Skin epidermis (tissue), 12 donors: ENCODE measurements at regions not wholly inside any gene's neighbourhood (a gene's known extent, or its start where the extent isn't known, plus 50 kb on each side); places are given as distances from the start of the nearest gene placed in this dataset.
"Not testable (repeated sequence)": the region's sequence is repeated elsewhere in the genome, so short reads cannot be mapped to it uniquely, and the experiment has no call there.

Experiments
- H3K27ac ChIP-seq, 21 experiments: fragments of 200-600 bp; sonication (generic) in 11 of 21; one replicate each; pipeline ENCODE4 v1.5.0; 2020; ENCODE audit warnings: mild to moderate bottlenecking in 3 of 21, inconsistent platforms in 2 of 21, moderate library complexity in 2 of 21
- H3K4me3 ChIP-seq, 7 experiments: fragments of 200-600 bp; sonication (generic) in 2 of 7; one replicate each; pipeline ENCODE4 v1.5.0; 2020; ENCODE audit warnings: inconsistent platforms in 2 of 7, mild to moderate bottlenecking in 2 of 7, moderate library complexity in 1 of 7

DNA sequence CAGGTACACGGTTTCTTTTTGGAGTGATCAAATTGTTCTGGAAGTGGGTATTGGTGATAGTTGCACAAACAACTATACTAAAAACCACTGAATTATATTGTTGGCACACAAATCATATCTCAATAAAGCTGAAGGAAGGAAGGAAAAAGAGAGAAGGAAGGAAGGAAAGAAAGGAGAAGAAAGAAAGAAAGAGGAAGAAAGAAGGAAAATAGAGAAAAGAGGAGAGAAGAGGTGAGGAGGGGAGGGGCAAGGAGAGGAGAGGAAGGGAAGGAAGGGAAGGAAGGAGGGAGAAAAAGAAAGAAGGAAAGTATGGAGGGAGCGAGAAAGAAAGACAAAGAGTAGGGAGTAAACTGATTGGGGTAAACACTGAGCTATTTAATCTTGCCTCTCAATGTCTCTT is 77.9 kb upstream of the TSC22D2 start:
- Histone ChIP-seq H3K4me3 (no peak overlapping the region), H3K27ac (no peak overlapping the region)

DNA sequence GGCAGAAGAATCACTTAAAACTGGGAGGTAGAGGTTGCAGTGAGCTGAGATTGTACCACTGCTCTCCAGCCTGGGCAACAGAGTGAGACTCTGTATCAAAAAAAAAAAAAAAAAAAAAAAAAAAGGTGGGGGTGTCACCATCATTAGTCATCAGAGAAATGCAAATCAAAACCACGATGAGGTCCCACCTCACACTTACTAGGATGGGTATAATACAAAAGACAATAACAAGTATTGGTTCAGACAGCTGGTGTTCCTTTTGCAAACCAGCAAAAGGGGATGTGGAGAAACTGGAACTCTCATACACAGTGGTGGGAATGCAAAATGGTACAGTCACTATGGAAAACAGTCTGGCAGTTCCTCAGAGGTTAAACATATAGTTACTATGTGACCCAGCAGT is 78.7 kb upstream of the TSC22D2 start:
- H3K27ac ChIP-seq: no peak overlapping the region
- no peak overlapping the region for H3K4me3 ChIP-seq

DNA sequence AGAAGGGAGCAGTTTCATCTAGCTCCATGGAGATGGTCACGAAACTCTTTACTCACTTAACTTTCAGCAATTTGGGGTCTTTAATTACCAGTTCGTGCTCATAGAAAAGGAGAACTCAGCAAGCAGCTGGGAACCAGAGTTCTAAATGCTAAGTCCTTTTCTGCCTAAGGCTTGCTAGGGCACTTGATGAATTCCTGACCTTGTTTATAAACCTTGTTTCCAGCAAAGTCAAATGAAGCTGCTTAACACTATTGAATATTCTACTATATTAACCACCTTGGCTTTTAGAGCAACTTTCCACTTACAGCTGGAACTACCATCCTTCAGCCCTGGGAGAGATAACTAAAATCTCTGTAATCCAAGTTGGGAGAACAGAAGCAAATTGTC is 79.5 kb upstream of the TSC22D2 start:
- Histone ChIP-seq H3K27ac (no peak overlapping the region), H3K4me3 (no peak overlapping the region)

DNA sequence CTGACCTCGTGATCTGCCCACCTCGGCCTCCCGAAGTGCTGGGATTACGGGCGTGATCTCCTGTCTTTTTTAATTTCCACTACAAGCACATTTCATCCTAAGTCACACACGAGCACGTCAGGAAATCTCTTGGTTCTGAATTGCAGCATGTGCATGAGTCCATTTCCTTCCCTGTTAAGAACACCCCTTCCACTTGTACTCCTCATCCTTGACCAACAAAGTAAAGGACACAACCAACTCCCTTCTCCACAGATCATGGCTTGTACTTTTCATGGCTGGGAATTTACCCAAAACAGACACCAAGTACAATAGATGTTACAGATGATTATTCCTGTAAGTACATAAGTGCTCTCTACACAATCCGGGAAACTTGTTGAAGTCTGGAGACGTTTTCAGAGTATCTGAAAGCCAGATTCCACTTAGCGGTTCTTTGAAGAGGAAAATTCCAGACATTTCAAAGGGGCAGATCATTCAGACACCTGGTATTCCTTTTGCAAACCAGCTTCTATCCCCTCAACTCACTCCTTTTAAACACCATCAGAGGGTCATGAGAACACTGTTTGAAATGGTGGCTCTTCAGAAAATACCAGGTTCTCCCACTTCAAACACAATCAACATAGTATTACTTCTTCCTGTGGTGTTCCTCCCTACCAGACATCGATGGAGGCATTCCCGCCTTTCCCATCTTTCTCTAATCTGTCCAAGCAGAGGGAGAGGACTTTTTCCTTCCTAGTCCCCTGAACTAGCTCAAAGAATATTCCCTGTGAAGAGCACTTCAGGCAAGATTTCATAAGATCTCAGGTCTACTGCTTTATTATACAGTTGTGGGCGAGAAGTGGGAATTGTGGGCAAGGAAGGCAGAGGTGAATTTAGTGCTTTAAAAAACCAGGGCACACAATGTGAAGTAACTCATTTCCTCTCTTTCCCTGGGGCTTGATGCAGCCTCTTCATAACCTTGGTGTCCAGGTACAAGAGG is 80.1 kb upstream of the TSC22D2 start:
- Histone ChIP-seq H3K27ac (no peak overlapping the region), H3K4me3 (no peak overlapping the region)

DNA sequence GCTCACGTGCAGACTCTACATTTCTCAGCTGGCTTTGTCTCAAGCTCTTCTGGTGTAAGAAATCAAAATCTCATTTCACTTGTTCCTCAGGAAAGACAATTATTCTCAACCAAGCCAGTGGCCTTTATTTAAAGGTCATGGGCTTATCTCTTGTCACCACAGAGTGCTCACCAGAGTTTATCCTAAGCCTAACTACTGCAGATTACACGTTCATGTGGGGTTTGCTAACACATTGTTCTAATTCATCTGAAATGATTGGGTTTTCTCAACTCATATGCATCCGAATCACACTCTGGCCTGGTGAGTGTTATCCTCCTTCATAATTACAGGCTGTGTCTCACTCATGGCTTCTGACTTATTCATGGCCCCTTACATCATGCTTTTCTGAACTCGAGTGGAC is 83.3 kb upstream of the TSC22D2 start:
- H3K4me3 ChIP-seq: no peak overlapping the region
- H3K27ac ChIP-seq: no peak overlapping the region

DNA sequence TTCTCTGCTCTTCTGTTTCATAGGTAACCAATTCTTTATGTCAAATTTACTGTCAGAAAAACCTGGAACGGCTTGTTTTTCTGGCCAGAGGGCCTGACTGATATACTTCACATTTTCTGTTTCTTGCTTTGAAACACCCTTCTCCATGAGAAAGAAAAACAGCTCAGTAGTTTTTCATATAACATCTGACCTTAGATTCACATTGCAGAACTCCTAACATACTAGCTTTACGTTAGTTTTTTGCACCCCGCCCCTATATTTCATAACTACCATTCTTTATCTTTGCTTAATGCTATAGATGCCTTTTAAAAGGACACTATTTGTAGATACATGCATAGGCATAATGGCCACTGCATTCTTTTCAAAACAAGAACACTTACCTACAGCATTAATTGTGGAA is 83.9 kb upstream of the TSC22D2 start:
- Histone ChIP-seq H3K4me3 (no peak overlapping the region), H3K27ac (no peak overlapping the region)

DNA sequence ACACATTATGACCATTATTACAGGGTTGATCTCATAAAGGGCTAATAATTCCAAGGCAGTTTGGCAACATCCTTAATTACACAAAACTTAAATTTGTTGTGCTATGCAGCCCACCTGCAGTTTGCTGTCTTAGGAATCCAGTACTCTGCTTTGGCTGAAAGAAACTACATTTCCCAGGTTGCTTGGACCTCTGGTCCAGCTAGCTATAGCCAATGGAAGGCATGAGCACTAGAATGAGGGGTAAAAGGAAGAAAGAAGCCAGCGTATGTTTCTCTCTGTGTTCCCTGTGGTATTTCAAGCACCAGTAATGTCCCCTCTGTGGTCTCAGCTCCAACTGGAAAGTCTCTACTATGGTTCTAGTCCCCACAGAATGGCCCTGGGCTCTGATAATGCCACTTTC is 84.3 kb upstream of the TSC22D2 start:
- no peak overlapping the region for H3K27ac ChIP-seq
- no peak overlapping the region for H3K4me3 ChIP-seq

DNA sequence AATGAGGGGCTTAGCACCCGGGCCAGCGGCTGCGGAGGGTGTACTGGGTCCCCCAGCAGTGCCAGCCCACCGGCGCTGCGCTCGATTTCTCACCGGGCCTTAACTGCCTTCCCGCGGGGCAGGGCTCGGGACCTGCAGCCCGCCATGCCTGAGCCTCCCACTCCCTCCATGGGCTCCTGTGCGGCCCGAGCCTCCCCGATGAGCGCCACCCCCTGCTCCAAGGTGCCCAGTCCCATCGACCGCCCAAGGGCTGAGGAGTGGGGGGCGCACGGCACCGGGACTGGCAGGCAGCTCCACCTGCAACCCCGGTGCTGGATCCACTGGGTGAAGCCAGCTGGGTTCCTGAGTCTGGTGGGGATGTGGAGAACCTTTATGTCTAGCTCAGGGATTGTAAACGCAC is 85.0 kb upstream of the TSC22D2 start:
- not testable (repeated sequence) for H3K4me3 ChIP-seq, H3K27ac ChIP-seq

DNA sequence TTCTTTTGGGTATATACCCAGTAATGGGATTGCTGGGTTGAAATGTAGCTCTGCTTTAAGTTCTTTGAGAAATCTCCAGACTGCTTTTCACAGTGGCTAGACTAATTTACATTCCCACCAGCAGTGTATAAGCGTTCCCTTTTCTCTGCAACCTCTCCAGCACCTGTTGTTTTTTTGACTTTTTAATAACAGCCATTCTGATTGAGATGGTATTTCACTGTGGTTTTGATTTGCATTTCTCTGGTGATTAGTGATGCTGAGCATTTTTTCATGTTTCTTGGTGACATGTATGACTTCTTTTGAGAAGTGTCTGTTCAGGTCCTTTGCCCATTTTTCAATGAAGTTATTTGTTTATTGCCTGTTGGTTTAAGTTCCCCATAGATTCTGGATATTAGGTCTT is 87.1 kb upstream of the TSC22D2 start:
- not testable (repeated sequence) for H3K27ac ChIP-seq, H3K4me3 ChIP-seq

DNA sequence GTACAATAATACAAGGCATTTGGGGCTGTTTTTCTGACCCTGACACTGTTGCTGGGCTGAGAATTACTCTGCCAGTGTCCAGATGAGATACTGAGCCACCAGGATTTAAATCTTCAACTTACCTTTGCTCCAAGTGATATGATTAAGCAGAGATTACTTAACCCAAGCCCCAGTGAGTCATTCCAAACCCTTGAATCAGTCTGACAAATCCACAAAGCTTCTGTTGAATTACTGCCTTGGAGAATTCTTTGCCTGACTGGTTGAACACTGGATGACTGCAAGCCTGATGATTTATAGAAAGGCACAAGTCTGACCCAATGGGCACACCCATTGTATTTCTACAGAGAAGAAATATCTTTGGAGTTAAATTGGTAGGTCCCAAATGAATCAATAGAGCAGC is 88.2 kb upstream of the TSC22D2 start:
- no peak overlapping the region for H3K27ac ChIP-seq

DNA sequence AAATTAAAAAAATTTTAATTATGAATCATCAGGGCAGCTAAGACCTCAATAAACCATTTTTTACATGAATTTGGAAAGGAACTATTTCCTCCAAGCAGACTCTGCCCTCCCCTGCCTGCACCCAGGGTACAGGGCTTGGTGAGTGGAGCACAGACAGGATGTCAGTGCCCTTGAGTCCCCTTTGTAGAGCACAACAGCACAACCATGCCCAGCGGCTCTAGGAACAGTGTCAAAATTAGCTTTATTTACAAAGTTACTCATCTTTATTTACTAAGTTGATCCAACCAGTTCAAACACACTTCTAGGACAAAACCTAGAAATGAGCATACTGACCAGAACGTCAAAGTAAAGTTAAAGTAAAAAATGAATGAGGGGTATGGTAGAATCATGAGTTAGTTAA is 90.6 kb upstream of the TSC22D2 start:
- Histone ChIP-seq H3K4me3 (no peak overlapping the region), H3K27ac (no peak overlapping the region)

More for the DNA sequence above, 88.2 kb upstream of the TSC22D2 start:
- H3K4me3 ChIP-seq: no peak overlapping the region

DNA sequence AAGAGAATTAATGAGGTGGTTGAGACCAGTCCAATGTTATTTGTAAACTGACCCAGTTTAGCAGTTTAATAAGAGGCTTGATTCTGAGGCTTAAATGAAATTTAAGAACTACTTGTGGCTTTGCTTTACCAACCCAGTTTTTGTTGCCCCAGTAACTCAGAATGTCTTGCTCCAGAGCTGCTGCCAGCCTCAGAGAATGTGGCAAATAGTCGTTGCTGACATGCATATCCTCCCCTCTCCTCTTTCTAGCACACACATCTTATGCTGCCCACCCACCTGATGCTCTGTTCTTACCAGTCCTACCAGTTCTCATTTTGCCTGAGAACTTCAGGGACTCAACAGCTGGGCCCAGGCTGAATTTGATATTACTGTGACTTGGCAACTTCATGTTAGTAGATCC is 92.4 kb upstream of the TSC22D2 start:
- peak overlapping the region in 3 of 21 experiments; percentile 3 to 25 (median 9) for H3K27ac ChIP-seq

DNA sequence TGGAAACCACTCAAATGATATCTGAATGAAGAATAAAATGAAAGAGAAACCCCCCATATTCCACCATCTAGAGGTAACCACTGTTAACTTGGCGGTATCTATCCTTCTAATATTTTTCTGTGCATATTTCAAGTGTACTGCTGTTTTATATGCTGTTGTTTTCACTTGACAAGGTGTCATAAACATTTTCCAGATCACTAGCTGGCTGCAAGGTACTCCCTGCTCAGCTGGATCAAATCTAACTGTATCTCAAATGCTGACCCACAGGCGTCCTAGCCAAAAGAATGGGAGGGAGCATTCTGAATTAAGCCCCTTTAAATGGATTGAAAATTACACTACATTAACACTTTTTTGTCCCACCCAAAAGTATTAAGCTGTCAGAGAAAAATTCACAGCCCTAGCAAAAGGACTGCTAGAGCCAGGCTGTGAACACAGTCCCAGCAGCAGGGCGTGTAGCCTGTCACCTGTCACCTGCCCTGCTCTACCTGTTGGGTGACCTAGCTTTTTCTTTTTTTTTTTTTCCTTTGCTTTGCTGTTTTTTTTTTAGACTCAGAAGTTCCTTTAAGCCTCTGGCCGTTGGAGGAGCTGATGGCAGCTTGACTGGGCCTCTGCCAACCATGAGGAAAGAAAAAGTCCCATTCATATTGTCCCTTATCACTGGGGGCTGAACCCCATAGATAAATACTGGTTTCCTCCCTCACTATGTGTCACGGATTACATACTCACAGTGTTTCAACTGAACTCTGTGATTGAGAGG is 93.7 kb upstream of the TSC22D2 start:
- Histone ChIP-seq H3K27ac (peak overlapping the region in 5 of 21 experiments; percentile 1 to 40 (median 26)), H3K4me3 (no peak overlapping the region)

More for the DNA sequence above, 92.4 kb upstream of the TSC22D2 start:
- H3K4me3 ChIP-seq: no peak overlapping the region

DNA sequence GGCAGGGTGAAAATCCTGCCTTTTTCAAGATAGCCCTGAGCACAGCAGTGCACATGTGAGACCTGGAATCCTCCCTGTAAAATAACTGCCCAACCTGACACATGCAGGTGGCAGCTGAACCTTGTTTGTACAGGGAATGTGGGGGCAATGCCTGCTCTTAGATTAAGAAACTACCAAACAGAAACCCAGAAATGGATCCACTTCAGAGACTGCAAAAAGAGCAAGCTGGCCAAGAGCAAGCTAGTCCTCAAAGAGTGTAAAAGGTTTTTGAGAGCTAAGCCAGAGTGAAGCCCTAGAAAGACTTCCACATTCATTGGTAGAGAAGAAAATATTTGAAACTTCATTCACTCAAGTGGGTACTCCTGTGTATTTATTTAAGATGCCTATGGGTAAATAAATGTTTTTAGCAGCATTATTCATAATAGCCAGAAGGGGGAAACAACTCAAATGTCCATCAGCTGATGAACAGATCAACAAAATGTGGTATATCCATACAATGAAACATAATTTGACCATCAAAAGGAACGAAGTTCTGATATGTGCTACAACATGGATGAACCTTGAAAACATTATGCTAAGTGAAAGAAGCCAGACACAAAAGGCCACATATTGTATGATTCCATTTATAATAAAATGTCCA is 96.0 kb upstream of the TSC22D2 start:
- no peak overlapping the region for H3K4me3 ChIP-seq
- no peak overlapping the region for H3K27ac ChIP-seq

DNA sequence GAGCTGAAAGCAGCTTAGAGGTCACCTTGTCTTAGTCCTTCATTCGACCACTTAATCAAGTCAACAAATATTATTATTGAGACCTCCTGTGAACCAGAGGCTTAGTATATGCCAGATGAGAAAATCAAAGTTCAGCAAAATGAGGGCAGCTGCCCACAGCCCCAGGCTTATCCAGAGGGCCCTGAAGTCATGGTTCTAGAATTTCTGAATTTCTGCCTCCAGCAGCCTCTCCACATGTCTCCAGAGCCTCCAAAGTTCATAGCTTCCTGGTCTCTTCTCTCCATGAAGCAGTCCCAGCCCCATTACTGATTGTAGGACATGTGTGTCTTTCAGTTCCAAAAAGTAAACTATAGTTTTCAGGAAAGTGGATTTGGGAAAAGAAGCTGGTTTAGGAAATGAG is 96.9 kb upstream of the TSC22D2 start:
- no peak overlapping the region for H3K27ac ChIP-seq
- H3K4me3 ChIP-seq: no peak overlapping the region

DNA sequence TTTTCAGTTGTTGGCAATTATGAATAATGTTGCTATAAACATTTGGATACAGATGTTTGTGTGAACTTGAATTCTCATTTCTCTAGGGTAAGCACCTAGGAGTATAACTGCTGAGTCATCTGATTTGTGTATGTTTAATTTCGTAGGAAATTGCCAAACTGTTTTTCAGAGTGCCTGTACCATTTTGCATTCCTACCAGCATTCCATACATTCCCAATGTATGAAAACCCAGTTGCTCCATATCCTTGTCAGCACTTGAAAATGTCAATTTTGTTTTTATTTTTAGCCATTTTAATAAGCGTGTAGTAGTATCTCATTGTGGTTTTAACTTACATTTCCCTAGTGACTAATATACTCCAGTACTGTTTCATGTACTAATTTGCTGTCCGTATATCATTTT is 98.5 kb upstream of the TSC22D2 start:
- H3K4me3 ChIP-seq: no peak overlapping the region
- no peak overlapping the region for H3K27ac ChIP-seq

DNA sequence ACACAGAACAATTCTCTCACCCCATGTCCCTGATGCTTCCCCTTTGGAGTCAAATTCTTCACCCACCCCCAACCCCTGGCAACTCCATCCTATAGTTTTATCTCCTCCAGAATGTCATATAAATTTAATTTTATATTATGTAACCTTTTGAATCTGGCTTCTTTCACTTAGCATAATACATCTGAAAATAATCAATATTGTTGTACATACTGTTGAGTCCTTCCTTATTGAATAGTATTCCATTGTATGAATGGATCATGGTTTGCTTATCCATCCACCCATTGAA is 98.9 kb upstream of the TSC22D2 start:
- no peak overlapping the region for H3K27ac ChIP-seq
- H3K4me3 ChIP-seq: no peak overlapping the region

DNA sequence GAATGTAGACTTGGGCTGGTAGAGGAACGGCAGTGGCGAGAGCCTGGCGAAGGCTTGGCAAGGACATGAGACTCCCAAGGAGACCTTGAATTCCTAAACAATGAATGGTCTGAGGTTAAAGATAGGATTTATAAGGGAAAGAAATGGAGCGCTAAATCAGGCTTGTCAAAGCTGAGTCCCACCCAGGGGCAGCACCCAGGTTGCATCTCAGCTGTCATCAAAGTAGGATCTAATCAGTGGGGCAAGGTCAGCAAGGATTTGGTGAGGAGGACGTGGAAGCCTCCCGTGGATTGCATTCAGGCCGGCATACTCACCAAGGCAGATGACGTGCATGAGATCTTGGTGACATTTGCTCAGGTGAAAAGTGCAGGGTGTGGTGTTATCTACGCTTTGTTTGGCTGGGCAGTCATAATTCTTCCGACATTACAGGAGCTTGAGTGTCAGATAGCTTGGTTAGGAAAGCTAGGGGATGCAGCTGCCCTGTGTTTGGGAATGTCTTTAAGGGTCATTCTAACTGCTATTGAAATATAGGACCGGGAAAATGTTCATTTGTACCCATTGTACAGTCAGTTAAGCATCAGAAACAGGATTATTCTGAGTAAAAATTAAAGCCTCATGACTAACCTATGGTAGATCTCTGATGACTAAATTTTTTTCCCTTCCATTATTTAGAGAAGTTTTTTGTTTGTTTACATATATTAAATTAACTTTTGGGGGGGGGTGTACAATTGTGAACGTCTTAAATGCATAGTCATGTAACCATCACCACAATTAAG is 99.4 kb upstream of the TSC22D2 start:
- Histone ChIP-seq H3K27ac (no peak overlapping the region), H3K4me3 (no peak overlapping the region)

DNA sequence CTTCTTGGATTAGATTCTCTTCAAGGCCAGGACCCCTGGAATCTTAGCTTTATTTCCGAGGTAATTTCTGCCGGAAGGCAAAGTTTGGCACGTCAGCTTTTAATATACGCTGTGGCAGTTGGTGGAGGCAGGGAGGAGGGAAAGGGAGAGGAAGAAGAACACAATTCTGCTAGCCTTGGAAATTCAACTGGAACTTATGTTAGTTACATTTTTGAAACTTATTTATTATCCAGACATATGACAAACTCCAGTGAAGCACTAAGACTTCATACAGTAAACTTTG is 100.1 kb upstream of the TSC22D2 start:
- no peak overlapping the region for H3K4me3 ChIP-seq
- no peak overlapping the region for H3K27ac ChIP-seq

DNA sequence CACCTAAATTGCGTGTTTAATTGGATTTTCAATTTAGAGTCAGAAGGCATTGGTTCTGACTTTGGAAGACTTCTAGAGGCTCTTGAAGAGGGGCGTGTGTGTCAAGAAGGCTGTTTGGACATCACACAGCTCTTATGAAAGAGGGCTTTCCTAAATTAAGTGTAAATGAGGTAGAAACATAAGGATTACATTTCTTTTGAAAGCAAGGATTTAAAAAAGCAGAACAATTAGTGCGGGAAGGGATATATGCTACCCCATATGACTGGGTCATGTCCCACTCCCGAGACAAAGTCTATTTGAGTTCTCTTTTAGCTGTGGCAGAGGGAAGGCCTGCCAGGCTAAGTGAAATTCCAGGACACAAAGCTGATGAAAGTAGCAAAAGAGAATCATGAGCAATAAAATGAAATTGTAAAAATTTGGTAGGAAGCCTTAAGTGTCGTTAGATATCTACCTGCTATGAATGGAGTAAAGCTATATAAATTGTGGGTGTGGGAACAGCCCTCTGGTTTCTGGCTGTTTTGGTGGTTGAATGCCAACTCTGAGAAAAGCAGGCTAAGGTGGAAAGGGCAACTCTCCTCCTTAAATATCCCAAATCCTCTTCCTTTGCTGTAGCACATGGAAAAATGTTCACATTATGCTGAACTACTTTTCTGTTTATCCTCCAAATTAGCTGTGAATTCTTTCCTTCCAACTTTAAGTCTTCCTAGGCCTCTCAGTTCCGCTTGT is 100.6 kb upstream of the TSC22D2 start:
- Histone ChIP-seq H3K4me3 (no peak overlapping the region), H3K27ac (no peak overlapping the region)
